ENCODE measurements at regions not wholly inside any gene's neighbourhood (a gene's known extent, or its start where the extent isn't known, plus 50 kb on each side); places are given as distances from the start of the nearest gene placed in this dataset.
"Not testable (repeated sequence)": the region's sequence is repeated elsewhere in the genome, so short reads cannot be mapped to it uniquely, and the experiment has no call there.

DNA sequence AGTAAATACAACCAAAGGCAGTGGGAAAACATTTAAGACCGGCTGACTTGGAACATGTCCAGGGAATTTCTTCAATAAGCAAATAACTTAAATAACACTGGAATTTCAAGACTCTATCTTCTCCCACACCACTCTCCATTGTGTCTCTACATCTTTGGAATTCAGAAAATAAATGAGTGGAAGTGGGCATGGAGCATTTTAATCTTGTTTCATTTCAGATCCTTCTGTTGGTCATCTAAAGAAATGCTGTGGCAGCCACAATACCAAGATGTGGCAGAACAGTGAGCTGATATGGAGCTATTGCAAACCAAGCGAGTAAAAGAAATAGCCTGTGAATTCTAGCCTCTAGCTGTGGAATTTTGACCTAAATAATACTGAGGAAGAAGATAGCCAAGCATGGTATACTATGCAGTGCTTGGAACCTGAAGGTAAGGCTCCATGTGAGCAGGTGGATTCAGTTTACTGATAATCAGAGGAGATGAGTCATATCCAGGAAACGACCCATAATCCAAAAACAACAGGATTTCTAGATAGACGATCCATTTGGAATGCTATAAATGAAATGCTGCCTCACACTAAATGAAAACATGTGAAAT is 157.1 kb upstream of the SCN7A start:
- Histone ChIP-seq H3K9me3 (ENCODE audit: control insufficient read depth in 4 of 4, insufficient read depth in 3 of 4, low read length in 3 of 4) (no peaks in the 10 kb centered on the region), H3K27ac (ENCODE audit: low read depth in 1 of 2, low read length in 1 of 2) (no peak overlapping the region), H3K9ac (ENCODE audit: insufficient read depth in 1 of 2, low read length in 2 of 2) (no peak overlapping the region), H3K27me3 (ENCODE audit: control insufficient read depth in 3 of 3, insufficient read depth in 3 of 3, low read length in 2 of 3) (no peaks in the 10 kb centered on the region), H3K4me3 (no peak overlapping the region), H3K4me1 (ENCODE audit: control insufficient read depth in 5 of 5, insufficient read depth in 5 of 5, low read length in 5 of 5) (peaks cover 0 to 5% (median 0%) of the 10 kb centered on the region in 5 donors), H3K36me3 (ENCODE audit: control insufficient read depth in 4 of 4, insufficient read depth in 4 of 4, low read length in 4 of 4) (no peaks in the 10 kb centered on the region)
- ATAC-seq (ENCODE audit: insufficient read depth, low FRiP score) (no peak), DNase-seq (peak in 2 of 3 donors; percentile 47 to 77)
- TF ChIP-seq, protein P1, sequence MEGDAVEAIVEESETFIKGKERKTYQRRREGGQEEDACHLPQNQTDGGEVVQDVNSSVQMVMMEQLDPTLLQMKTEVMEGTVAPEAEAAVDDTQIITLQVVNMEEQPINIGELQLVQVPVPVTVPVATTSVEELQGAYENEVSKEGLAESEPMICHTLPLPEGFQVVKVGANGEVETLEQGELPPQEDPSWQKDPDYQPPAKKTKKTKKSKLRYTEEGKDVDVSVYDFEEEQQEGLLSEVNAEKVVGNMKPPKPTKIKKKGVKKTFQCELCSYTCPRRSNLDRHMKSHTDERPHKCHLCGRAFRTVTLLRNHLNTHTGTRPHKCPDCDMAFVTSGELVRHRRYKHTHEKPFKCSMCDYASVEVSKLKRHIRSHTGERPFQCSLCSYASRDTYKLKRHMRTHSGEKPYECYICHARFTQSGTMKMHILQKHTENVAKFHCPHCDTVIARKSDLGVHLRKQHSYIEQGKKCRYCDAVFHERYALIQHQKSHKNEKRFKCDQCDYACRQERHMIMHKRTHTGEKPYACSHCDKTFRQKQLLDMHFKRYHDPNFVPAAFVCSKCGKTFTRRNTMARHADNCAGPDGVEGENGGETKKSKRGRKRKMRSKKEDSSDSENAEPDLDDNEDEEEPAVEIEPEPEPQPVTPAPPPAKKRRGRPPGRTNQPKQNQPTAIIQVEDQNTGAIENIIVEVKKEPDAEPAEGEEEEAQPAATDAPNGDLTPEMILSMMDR (IDR thresholded peaks at IDR 0.05; ENCODE audit: control extremely low read depth, extremely low read depth), result no peak
- 41 to 68% methylated on average over 4 of the region's 4 CpGs for WGBS, 2 donors

DNA sequence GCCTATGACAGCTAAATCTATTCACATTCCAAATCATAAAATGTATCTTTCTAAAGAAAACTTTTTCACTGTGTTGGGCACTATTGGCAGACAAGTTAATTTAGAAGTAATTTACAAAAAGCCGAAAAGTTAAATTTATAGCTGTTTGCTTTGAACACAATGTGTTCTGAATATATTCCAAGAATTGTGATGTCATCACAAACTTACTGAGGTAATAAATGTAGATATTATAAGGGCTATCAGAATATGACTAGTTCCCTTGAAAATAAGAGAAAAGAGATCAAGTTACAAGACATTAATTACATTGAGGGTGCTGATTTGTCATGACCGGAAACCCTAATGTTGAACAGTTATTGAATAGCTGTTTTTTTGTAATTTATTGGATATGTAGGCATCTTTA is 153.9 kb upstream of the SCN7A start:
- Histone ChIP-seq H3K36me3 (ENCODE audit: control insufficient read depth in 4 of 4, insufficient read depth in 4 of 4, low read length in 4 of 4) (no peaks in the 10 kb centered on the region), H3K27ac (ENCODE audit: low read depth in 1 of 2, low read length in 1 of 2) (no peak overlapping the region), H3K4me3 (no peak overlapping the region), H3K4me1 (ENCODE audit: control insufficient read depth in 5 of 5, insufficient read depth in 5 of 5, low read length in 5 of 5) (peaks cover 0 to 5% (median 0%) of the 10 kb centered on the region in 5 donors), H3K9ac (ENCODE audit: insufficient read depth in 1 of 2, low read length in 2 of 2) (no peak overlapping the region), H3K27me3 (ENCODE audit: control insufficient read depth in 3 of 3, insufficient read depth in 3 of 3, low read length in 2 of 3) (no peaks in the 10 kb centered on the region), H3K9me3 (ENCODE audit: control insufficient read depth in 4 of 4, insufficient read depth in 3 of 4, low read length in 3 of 4) (no peaks in the 10 kb centered on the region)
- ATAC-seq (ENCODE audit: insufficient read depth, low FRiP score), result no peak
- TF ChIP-seq, protein P1 (IDR thresholded peaks at IDR 0.05; ENCODE audit: control extremely low read depth, extremely low read depth), result no peak
- WGBS, 2 donors, result 68 to 74% methylated on average over 2 of the region's 2 CpGs
- no peak for DNase-seq

GRCh38 chr2:166643980-166644379 is 149.9 kb upstream of the SCN7A start:
- 82 to 93% methylated on average over 1 of the region's 1 CpG for WGBS, 2 donors
- no peak overlapping the region for H3K27ac ChIP-seq (ENCODE audit: low read depth in 1 of 2, low read length in 1 of 2)
- no peak overlapping the region for H3K4me3 ChIP-seq
- H3K36me3 ChIP-seq (ENCODE audit: control insufficient read depth in 4 of 4, insufficient read depth in 4 of 4, low read length in 4 of 4), result no peaks in the 10 kb centered on the region
- TF ChIP-seq, protein P1 (IDR thresholded peaks at IDR 0.05; ENCODE audit: control extremely low read depth, extremely low read depth), result no peak
- no peaks in the 10 kb centered on the region for H3K4me1 ChIP-seq (ENCODE audit: control insufficient read depth in 5 of 5, insufficient read depth in 5 of 5, low read length in 5 of 5)
- no peak overlapping the region for H3K9ac ChIP-seq (ENCODE audit: insufficient read depth in 1 of 2, low read length in 2 of 2)
- no peaks in the 10 kb centered on the region for H3K9me3 ChIP-seq (ENCODE audit: control insufficient read depth in 4 of 4, insufficient read depth in 3 of 4, low read length in 3 of 4)
- DNase-seq (peak in 1 of 3 donors; percentile 13), ATAC-seq (ENCODE audit: insufficient read depth, low FRiP score) (no peak)
- no peaks in the 10 kb centered on the region for H3K27me3 ChIP-seq (ENCODE audit: control insufficient read depth in 3 of 3, insufficient read depth in 3 of 3, low read length in 2 of 3)

DNA sequence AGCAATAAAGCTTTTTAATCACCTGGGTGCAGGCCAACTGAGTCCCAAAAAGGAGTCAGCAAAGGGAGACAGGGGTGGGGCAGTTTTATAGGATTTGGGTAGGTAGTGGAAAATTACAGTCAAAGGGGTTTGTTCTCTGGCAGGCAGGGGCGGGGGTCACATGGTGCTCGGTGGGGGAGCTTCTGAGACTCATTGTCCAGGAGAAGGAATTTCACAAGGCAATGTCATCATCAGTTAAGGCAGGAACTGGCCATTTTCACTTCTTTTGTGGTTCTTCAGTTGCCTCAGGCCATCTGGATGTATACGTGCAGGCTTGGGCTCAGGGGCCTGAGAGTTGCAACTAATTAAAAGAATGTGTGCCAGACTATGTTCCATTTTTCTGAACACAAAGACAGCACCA is 147.5 kb upstream of the SCN7A start:
- not testable (repeated sequence) for ATAC-seq (ENCODE audit: insufficient read depth, low FRiP score); H3K4me3 ChIP-seq; H3K9me3 ChIP-seq (ENCODE audit: control insufficient read depth in 4 of 4, insufficient read depth in 3 of 4, low read length in 3 of 4); H3K9ac ChIP-seq (ENCODE audit: insufficient read depth in 1 of 2, low read length in 2 of 2); H3K27me3 ChIP-seq (ENCODE audit: control insufficient read depth in 3 of 3, insufficient read depth in 3 of 3, low read length in 2 of 3); H3K27ac ChIP-seq (ENCODE audit: low read depth in 1 of 2, low read length in 1 of 2); H3K4me1 ChIP-seq (ENCODE audit: control insufficient read depth in 5 of 5, insufficient read depth in 5 of 5, low read length in 5 of 5); H3K36me3 ChIP-seq (ENCODE audit: control insufficient read depth in 4 of 4, insufficient read depth in 4 of 4, low read length in 4 of 4); DNase-seq
- 90 to 92% methylated on average over 3 of the region's 3 CpGs for WGBS, 2 donors

Data from lung (tissue), 11 donors.